ENCODE measurements at regions not wholly inside any gene's neighbourhood (a gene's known extent, or its start where the extent isn't known, plus 50 kb on each side); places are given as distances from the start of the nearest gene placed in this dataset.

DNA sequence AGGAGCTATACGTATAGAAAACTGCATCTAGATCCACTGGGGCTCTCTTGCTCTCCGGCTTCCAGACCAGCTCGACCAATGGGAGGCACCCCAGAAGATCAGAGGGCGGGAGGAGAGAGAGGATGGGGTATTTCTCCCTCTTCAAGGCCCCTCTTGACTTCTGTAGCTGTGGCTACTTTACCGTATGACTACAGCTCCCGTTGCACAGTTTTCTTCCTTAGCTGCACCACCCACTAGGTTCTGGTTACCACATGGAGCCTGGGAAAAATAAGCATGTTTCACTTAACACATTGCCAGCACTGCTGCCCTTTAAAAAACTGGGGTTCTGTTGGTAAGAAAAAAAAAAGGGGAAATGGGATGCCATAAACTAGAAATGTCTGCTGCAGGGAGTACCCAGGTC is 214.4 kb downstream of the TBX5 start:
- TF ChIP-seq, protein P1, sequence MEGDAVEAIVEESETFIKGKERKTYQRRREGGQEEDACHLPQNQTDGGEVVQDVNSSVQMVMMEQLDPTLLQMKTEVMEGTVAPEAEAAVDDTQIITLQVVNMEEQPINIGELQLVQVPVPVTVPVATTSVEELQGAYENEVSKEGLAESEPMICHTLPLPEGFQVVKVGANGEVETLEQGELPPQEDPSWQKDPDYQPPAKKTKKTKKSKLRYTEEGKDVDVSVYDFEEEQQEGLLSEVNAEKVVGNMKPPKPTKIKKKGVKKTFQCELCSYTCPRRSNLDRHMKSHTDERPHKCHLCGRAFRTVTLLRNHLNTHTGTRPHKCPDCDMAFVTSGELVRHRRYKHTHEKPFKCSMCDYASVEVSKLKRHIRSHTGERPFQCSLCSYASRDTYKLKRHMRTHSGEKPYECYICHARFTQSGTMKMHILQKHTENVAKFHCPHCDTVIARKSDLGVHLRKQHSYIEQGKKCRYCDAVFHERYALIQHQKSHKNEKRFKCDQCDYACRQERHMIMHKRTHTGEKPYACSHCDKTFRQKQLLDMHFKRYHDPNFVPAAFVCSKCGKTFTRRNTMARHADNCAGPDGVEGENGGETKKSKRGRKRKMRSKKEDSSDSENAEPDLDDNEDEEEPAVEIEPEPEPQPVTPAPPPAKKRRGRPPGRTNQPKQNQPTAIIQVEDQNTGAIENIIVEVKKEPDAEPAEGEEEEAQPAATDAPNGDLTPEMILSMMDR (IDR thresholded peaks at IDR 0.05): no peak
- no peak for TF ChIP-seq POLR2A (IDR thresholded peaks at IDR 0.05)

Data from heart left ventricle (tissue), 13 donors.